HEK293 (cell line): ENCODE measurements at regions not wholly inside any gene's neighbourhood (a gene's known extent, or its start where the extent isn't known, plus 50 kb on each side); places are given as distances from the start of the nearest gene placed in this dataset.
A peak's percentile ranks its signal among the peaks of the same experiment; 100 is the strongest.
"Not testable (repeated sequence)": the region's sequence is repeated elsewhere in the genome, so short reads cannot be mapped to it uniquely, and the experiment has no call there.

ENCODE experiments used
- CTCF ChIA-PET: fragments of 350-600 bp; formaldehyde crosslinking; extraction: SDS; loops from one replicate; lab custom pipeline; 2021; ENCODE audit warnings: antibody characterized with exemption; lab: Yijun Ruan, JAX
- POLR2A ChIA-PET: fragments of 300-600 bp; formaldehyde crosslinking; extraction: SDS; loops from one replicate; lab custom pipeline; 2020; ENCODE audit warnings: antibody characterized with exemption, inconsistent platforms; lab: Yijun Ruan, JAX
- H3K27ac ChIP-seq: fragments of 200-500 bp; sonication (Bioruptor generic); 2 replicates; pipeline ENCODE4 v1.5.1; 2014; ENCODE audit warnings: low read depth, low read length, control low read depth, inconsistent platforms; ENCODE audit errors: extremely low read depth
- H3K36me3 ChIP-seq, 2 experiments: fragments of 200-500 bp in 1 of 2; sonication (Bioruptor generic) in 1 of 2; 1 replicate in 1 of 2; 2 replicates in 1 of 2; pipeline ENCODE4 v1.5.1; 2014 to 2017; ENCODE audit warnings: inconsistent platforms in 2 of 2, low read length in 2 of 2; ENCODE audit not compliant: control insufficient read depth in 2 of 2, insufficient read depth in 1 of 2
- H3K4me1 ChIP-seq: fragments of 200-500 bp; sonication (Bioruptor generic); 2 replicates; pipeline ENCODE4 v1.5.1; 2014; ENCODE audit warnings: mild to moderate bottlenecking, low read length, inconsistent platforms; ENCODE audit not compliant: control insufficient read depth, insufficient read depth
- H3K4me3 ChIP-seq: 2 replicates; pipeline ENCODE4 v1.5.1; 2011; ENCODE audit warnings: low read depth, mild to moderate bottlenecking, control low read depth, low read length, moderate library complexity
- H3K9me3 ChIP-seq: fragments of 200-500 bp; sonication (Bioruptor generic); 2 replicates; pipeline ENCODE4 v1.5.1; 2014; ENCODE audit warnings: low read depth, low read length, inconsistent platforms; ENCODE audit not compliant: control insufficient read depth, insufficient read depth
- SCRT2 ChIP-seq: fragments of 450-650 bp; formaldehyde crosslinking; IDR thresholded peaks from 2 replicates; pipeline ENCODE4 v1.5.1; 2016; ENCODE audit warnings: missing biosample characterization, missing genetic modification characterization
- ZNF654 ChIP-seq: fragments of 450-650 bp; formaldehyde crosslinking; IDR thresholded peaks from 2 replicates; pipeline ENCODE4 v1.5.1; 2016; ENCODE audit warnings: low read depth, missing biosample characterization, missing genetic modification characterization

DNA sequence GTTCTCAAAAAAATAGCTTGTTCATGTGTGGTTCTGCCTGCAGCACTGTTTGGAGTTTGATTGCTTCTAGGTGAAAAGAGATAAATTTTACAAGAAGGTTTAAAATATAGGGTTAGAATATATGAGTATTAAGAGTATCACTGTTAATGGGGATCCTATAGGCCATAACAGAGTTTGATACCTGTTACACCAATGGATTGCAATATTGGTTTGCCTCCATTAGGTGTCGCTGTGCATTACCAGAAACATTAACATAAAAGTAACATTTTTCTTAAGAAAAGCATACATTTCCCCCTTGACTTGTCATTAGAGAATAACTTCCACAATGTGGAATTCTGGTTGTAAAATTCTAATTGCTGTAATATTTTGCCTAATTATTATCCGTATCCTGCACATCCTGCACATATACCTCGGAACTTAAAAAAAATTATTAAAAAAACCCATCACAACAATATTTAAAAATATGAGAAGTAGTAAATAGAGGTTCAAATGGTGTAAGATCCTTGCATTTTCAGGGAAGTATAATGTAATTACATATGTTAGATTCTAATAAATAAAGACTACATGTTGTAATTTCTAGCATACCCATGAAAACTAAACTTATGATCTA lies 63.0 kb downstream of the CYP4A11 start:
- CTCF ChIA-PET = interaction anchor here (0.7 kb wide), 2 partner anchors 153 to 242 kb away, joined by 3 to 4 read pairs; no protein-coding TSS in a partner anchor
- POLR2A ChIA-PET, H3K4me3 ChIP-seq, H3K36me3 ChIP-seq: not testable (repeated sequence)
- peak; percentile 49 for TF ChIP-seq ZNF654
- peak; percentile 88 for TF ChIP-seq SCRT2 (tag by site-specific recombination)
- TF ChIP-seq, all 188 proteins: peak for 2; not testable (repeated sequence) for 186
- H3K4me1 ChIP-seq, H3K27ac ChIP-seq, H3K9me3 ChIP-seq: not testable (repeated sequence)

DNA sequence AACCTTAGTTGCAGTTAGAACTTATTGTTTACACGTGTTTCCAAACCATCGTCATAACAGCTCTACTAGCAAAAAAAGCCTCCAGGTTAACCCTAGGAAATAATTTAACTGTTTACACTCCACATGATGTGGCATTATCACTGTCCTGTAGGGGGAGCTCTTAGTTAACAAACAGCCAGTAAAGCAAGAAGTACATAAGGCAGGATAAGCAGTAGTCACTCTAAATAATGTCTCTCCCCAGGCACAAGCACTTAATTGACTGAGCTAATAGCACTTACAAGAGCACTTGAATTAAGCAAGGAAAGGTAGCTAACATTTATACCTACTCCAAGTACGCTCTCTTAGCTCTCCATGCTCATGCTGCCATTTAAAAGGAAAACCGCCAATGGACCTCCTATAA lies 65.2 kb downstream of the CYP4A11 start:
- H3K4me3 ChIP-seq, H3K4me1 ChIP-seq, H3K27ac ChIP-seq, POLR2A ChIA-PET, H3K9me3 ChIP-seq, H3K36me3 ChIP-seq: not testable (repeated sequence)
- CTCF ChIA-PET = interaction anchor here (0.7 to 1.3 kb wide), 3 partner anchors 53 to 122 kb away, joined by 3 read pairs; no protein-coding TSS in a partner anchor
- peak; percentile 38 for TF ChIP-seq ZNF654
